Amygdala (tissue), 56 donors: ENCODE measurements at regions not wholly inside any gene's neighbourhood (a gene's known extent, or its start where the extent isn't known, plus 50 kb on each side); places are given as distances from the start of the nearest gene placed in this dataset.

Experiments
- DNase-seq, 56 donors: peaks; one replicate each; lab custom pipeline; 2025; lab: John Stamatoyannopoulos, UW

GRCh38 chr2:162914161-162914560, 75.6 kb upstream of the KCNH7 start:
- no peak for DNase-seq

GRCh38 chr2:162912787-162913186, 74.2 kb upstream of the KCNH7 start:
- no peak for DNase-seq

DNA sequence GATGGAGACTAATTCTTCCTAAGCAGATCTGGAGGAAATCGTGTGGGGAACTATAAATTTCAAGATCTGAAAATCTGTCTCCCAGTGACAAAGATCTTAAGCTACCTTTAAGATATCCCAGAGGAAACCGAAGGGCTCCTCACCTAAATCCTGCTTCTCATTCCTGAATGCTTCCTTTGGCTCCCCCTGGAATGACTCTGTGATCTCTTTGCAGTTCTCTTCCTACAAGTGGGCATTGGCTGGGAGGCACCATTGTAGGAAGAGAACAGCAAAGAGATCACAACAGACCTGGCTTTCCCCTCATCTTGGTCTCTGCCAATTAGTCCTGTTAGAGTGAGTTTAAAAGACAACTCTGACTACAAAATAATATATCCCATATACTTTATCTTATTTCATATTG, 70.0 kb upstream of the KCNH7 start:
- DNase-seq: no peak

DNA sequence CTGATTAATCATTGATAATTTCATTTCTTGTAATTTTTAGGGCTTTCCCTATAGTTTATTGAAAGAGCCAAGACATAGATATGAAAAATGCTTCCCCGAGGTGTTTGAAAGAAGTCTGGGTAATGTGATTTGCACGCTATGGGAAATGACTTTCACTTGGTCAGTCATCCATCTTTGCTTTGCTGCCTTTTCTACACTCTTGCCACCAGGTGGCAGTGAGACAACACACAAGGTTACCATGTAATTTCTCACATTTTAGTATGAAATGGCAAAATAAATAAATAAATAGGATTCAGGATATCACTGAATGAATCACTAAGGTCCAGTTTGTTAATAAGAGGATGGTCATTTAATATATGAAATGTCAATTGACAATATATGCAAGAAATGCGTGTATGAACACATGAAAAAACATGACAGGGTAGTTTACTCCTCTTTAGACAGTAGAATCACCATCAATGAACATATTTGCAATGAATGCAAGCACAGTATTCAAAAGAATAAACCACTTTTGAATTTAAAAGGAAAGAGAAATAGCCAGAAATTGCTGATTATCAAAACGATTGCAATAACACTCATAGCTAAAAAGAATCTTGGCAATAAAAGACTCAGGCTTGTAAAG, 52.2 kb upstream of the KCNH7 start:
- peak in 4 of 56 donors; percentile 0 to 23 (median 6) for DNase-seq

- DNase-seq: no peak
Measured at GRCh38 chr2:162888652-162889051, 50.1 kb upstream of the KCNH7 start.
